Muscle layer of duodenum (tissue), 2 donors: ENCODE measurements at regions not wholly inside any gene's neighbourhood (a gene's known extent, or its start where the extent isn't known, plus 50 kb on each side); places are given as distances from the start of the nearest gene placed in this dataset.
"Not testable (repeated sequence)": the region's sequence is repeated elsewhere in the genome, so short reads cannot be mapped to it uniquely, and the experiment has no call there.

Experiments used
- H3K27ac ChIP-seq: one replicate; pipeline ENCODE4 v1.7.0; 2013; ENCODE audit warnings: mild to moderate bottlenecking, low read length
- H3K27me3 ChIP-seq: one replicate; pipeline ENCODE4 v1.7.0; 2013; ENCODE audit warnings: low read depth, mild to moderate bottlenecking, control low read depth, low read length
- H3K36me3 ChIP-seq, 2 donors: one replicate each; pipeline ENCODE4 v1.7.0; 2013; ENCODE audit warnings: low read length in 2 of 2, control low read depth in 1 of 2, mild to moderate bottlenecking in 1 of 2; ENCODE audit not compliant: insufficient read depth in 2 of 2, control insufficient read depth in 1 of 2
- H3K4me1 ChIP-seq, 2 donors: one replicate each; pipeline ENCODE4 v1.7.0; 2013; ENCODE audit warnings: low read length in 2 of 2, mild to moderate bottlenecking in 2 of 2, control low read depth in 1 of 2, moderate library complexity in 1 of 2; ENCODE audit not compliant: insufficient read depth in 2 of 2, control insufficient read depth in 1 of 2
- H3K4me3 ChIP-seq, 2 donors: one replicate each; pipeline ENCODE4 v1.7.0; 2013; ENCODE audit warnings: low read length in 2 of 2, low read depth in 1 of 2, mild to moderate bottlenecking in 1 of 2
- H3K9me3 ChIP-seq, 2 donors: one replicate each; pipeline ENCODE4 v1.7.0; 2013; ENCODE audit warnings: low read length in 2 of 2, control low read depth in 1 of 2, mild to moderate bottlenecking in 1 of 2; ENCODE audit not compliant: control insufficient read depth in 1 of 2
- donor health status: healthy.

GRCh38 chr18:5830902-5831301 lies 64.4 kb downstream of the TMEM200C start:
- not testable (repeated sequence) for H3K36me3 ChIP-seq, H3K4me1 ChIP-seq, H3K27ac ChIP-seq, H3K9me3 ChIP-seq, H3K27me3 ChIP-seq, H3K4me3 ChIP-seq

- no peaks in the 10 kb centered on the region for H3K27me3 ChIP-seq
- no peak overlapping the region for H3K4me3 ChIP-seq
- H3K36me3 ChIP-seq: no peaks in the 10 kb centered on the region
- H3K9me3 ChIP-seq: no peaks in the 10 kb centered on the region
- H3K4me1 ChIP-seq: no peaks in the 10 kb centered on the region
- H3K27ac ChIP-seq: no peak overlapping the region
These were observed 66.4 kb downstream of the TMEM200C start for GRCh38 chr18:5828913-5829312.

- Histone ChIP-seq H3K27me3 (no peaks in the 10 kb centered on the region), H3K4me1 (no peaks in the 10 kb centered on the region), H3K4me3 (no peak overlapping the region), H3K9me3 (no peaks in the 10 kb centered on the region), H3K36me3 (no peaks in the 10 kb centered on the region), H3K27ac (no peak overlapping the region)
These were observed 69.7 kb downstream of the TMEM200C start for GRCh38 chr18:5825663-5826062.

DNA sequence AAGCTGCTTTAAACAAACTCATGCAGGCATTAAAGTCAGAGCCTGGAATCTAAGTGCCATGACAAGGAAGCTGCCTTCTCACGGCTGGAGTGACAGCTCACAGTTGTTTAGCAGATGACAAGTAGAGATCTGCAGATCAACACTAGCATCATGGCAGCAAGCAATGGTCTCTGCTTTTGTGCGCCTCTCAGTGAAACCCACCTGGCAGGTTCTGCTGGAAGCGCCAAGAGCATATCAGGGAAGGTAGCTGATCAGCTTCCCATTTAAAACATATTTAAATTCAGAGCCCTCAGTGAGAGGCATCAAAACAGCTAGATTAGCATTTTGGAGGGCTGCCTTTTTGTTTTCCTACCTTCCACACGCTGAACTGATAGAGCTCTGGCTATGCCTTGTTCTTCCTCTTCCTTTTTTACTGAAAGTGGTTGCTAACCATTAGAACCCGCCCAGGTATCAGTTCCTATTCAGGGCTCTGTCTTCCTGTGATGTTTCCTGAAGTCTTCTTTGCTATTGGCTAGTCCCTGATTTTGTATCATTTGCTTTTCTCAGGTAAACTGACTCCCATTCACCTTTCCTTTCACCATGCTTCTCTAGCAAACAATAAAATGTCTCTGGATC lies 70.8 kb downstream of the TMEM200C start:
- H3K27me3 ChIP-seq: no peaks in the 10 kb centered on the region
- no peak overlapping the region for H3K4me3 ChIP-seq
- H3K27ac ChIP-seq: no peak overlapping the region
- no peaks in the 10 kb centered on the region for H3K36me3 ChIP-seq
- no peaks in the 10 kb centered on the region for H3K9me3 ChIP-seq
- no peaks in the 10 kb centered on the region for H3K4me1 ChIP-seq

DNA sequence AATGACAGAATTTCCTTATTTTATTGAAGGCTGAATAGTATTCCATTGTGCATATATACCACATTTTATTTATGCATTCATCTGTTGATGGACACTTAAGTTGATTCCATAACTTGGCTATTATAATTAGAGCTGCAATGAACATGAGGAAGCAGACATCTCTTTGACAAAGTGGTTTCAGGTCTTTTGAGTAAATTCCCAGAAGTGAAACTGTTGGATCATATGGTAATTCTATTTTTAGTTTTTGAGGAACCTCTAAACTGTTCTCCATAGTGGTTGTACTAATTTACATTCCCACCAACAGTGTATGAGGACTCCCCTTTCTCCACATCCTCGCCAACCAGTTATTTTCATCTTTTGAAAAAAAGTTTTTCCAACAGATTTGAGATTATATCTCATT lies 77.5 kb downstream of the TMEM200C start:
- Histone ChIP-seq H3K27me3 (no peaks in the 10 kb centered on the region), H3K4me1 (no peaks in the 10 kb centered on the region), H3K4me3 (no peak overlapping the region), H3K9me3 (no peaks in the 10 kb centered on the region), H3K36me3 (no peaks in the 10 kb centered on the region), H3K27ac (no peak overlapping the region)

GRCh38 chr18:5806860-5807259 lies 88.5 kb downstream of the TMEM200C start:
- Histone ChIP-seq H3K27me3 (no peaks in the 10 kb centered on the region), H3K4me1 (no peaks in the 10 kb centered on the region), H3K9me3 (peaks cover 4 to 15% of the 10 kb centered on the region in 2 donors), H3K36me3 (no peaks in the 10 kb centered on the region), H3K27ac (no peak overlapping the region), H3K4me3 (no peak overlapping the region)

- H3K4me3 ChIP-seq: no peak overlapping the region
- H3K36me3 ChIP-seq: no peaks in the 10 kb centered on the region
- H3K27me3 ChIP-seq: no peaks in the 10 kb centered on the region
- H3K27ac ChIP-seq: no peak overlapping the region
- no peaks in the 10 kb centered on the region for H3K4me1 ChIP-seq
- H3K9me3 ChIP-seq: peaks cover 0 to 3% of the 10 kb centered on the region in 2 donors
These were observed 107.4 kb downstream of the TMEM200C start for GRCh38 chr18:5787936-5788335.

DNA sequence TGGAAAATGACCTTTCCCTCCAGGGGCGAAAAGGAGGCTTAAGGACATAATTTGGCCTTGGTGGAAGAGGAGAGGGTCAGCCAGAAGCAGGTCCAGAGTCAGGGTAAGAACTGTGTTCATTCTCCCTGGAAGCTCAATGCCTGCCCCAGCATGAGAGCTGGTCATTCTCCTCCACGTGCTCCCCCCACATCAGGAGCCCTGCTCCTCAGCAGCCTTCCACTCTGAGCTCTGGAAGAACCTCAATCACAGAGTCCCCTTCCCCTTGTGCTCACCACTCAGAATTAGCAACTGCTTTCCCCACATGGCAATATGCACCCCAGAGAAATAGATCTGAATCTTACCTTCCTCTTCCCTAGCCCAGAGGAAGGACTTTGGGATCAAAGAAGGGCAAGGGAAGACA lies 115.4 kb downstream of the TMEM200C start:
- Histone ChIP-seq H3K27ac (no peak overlapping the region), H3K4me1 (no peaks in the 10 kb centered on the region), H3K27me3 (no peaks in the 10 kb centered on the region), H3K9me3 (no peaks in the 10 kb centered on the region), H3K4me3 (no peak overlapping the region), H3K36me3 (no peaks in the 10 kb centered on the region)

DNA sequence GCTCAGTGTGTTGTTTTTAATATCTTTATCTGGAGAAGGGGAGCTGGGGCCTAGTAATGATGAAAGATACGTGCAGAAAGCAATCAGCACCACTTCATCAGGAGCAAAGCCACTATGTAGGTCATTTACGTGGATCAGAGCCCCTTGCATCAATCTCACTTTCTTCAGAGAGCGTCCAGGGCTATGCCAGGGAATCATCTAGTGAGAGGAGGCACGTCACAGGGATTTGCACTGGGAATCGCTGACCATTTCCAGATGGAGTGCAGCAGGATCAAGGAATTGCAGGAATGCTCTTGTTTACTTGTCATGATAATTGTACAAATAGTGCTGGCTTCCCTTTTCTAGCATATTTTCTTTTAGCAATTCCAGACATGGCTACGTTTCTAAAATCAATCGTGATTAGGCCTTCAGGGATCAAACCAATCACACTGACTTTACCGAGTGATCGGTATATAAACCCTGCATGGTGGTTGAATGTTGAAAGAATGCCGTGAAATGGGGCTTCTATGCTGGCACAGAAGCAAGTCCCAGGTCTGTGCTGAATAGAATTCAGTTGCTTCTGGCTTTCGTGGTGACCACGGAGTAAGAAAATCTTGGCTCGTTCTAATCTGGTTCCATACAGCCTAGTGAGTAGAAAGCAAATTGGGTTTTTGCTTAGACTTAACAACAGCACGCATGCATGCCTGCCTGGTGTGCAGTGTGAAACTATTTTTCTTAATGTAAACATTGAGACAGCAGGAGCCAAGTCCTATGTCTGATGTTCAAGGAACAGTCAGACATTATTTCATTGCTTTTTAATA lies 122.8 kb downstream of the TMEM200C start:
- Histone ChIP-seq H3K4me1 (peaks cover 0 to 3% of the 10 kb centered on the region in 2 donors), H3K27ac (no peak overlapping the region)

GRCh38 chr18:5771343-5771742 lies 124.0 kb downstream of the TMEM200C start:
- no peaks in the 10 kb centered on the region for H3K27me3 ChIP-seq
- H3K27ac ChIP-seq: no peak overlapping the region
- H3K4me3 ChIP-seq: no peak overlapping the region
- H3K4me1 ChIP-seq: peaks cover 0 to 3% of the 10 kb centered on the region in 2 donors
- no peaks in the 10 kb centered on the region for H3K9me3 ChIP-seq
- no peaks in the 10 kb centered on the region for H3K36me3 ChIP-seq

More for the DNA sequence above, 122.8 kb downstream of the TMEM200C start:
- no peak overlapping the region for H3K4me3 ChIP-seq
- H3K27me3 ChIP-seq: no peaks in the 10 kb centered on the region
- no peaks in the 10 kb centered on the region for H3K36me3 ChIP-seq
- no peaks in the 10 kb centered on the region for H3K9me3 ChIP-seq

DNA sequence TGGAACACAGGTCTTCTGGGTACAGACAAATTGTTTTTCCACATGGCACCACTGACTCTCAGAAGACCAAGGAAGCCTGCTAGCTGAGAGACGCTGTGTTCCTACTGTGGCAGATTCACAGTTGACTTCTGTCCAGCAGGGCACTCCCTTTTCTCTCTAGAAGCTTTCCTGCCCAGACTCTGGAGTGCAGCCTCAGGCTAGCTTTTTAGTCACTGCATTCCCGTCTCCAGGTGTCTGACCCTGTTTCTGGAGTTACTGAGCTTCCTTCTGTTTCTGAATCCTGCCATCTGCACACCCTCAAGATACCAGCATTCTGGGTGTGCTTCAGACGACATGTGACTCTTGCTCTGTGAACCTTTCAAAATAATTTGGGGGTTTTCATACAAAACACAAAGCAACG lies 125.1 kb downstream of the TMEM200C start:
- H3K4me3 ChIP-seq: no peak overlapping the region
- H3K27ac ChIP-seq: no peak overlapping the region
- H3K27me3 ChIP-seq: no peaks in the 10 kb centered on the region
- H3K36me3 ChIP-seq: no peaks in the 10 kb centered on the region
- H3K9me3 ChIP-seq: no peaks in the 10 kb centered on the region
- peaks cover 0 to 3% of the 10 kb centered on the region in 2 donors for H3K4me1 ChIP-seq
